ENCODE measurements at regions not wholly inside any gene's neighbourhood (a gene's known extent, or its start where the extent isn't known, plus 50 kb on each side); places are given as distances from the start of the nearest gene placed in this dataset.
A peak's percentile ranks its signal among the peaks of the same experiment; 100 is the strongest.

- TF ChIP-seq CTCF (IDR thresholded peaks at IDR 0.05; ENCODE audit: low read depth, low read length, missing control alignments): no peak
- H3K4me3 ChIP-seq (ENCODE audit: low read depth, low read length): no peak overlapping the region
- in situ Hi-C loops (cut with HindIII; ENCODE audit: low sequenced_read_pairs): no loop called here
- no peak for DNase-seq (ENCODE audit: low read depth)
Observed at GRCh38 chr10:78928330-78928729, 140.4 kb upstream of the ZMIZ1 start.

DNA sequence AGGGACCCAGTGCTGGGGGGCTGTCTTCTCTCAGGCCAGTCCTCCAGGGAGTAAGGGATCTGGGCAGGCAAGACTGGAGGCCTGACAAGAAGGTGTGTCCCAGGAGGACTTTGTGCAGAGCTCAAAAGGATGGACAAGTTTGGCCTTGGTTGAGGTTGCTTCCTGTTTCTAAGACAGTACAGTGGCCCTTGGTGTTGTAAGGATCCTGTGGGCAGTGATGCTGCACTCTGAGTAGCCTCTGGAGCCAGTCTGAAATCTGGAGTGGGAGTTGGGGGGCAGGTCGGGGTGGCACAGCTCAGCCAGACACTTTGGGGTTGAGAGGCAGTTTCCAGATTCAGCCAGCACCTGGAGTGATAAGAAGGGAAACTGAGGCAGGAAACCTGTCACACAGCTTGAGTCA is 139.2 kb upstream of the ZMIZ1 start:
- in situ Hi-C loops (cut with HindIII; ENCODE audit: low sequenced_read_pairs): no loop called here
- no peak overlapping the region for H3K4me3 ChIP-seq (ENCODE audit: low read depth, low read length)
- TF ChIP-seq CTCF (IDR thresholded peaks at IDR 0.05; ENCODE audit: low read depth, low read length, missing control alignments): no peak
- no peak for DNase-seq (ENCODE audit: low read depth)

DNA sequence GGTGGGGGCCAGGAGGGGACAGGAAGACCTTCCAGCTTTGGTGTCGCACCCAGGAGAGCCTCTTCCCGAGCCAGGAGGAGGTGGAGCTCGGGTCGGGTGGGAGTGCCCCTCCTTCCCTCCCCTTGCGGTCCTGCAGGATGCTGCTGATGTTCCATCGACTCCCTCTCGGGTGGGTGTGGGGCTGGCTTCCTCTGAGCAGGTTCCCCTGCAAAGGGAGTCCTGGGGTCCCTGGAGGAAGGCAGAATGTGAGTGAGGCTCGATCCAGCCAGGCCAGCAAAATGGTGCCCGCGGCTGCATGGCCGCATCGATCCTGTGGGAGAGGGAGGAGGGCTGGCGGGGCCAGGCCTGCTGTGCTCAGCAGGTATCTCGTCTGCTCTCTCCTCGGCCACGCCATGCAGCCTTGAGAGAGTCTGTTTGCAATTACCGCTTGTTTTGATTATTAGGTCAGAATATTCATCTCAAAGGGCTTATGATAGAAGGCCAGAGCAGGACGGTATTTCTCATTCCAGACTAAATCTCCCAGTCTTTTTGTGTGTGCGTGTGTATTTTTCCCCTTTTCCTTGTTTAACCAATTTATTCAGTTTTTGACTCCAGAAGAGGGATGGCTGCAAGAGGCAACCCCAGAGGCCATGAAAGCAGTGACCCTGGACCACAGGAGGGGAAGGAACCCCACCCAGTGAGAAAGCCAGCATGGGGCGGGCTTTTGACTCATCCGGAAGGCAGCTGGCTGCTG is 137.3 kb upstream of the ZMIZ1 start:
- H3K4me3 ChIP-seq (ENCODE audit: low read depth, low read length): no peak overlapping the region
- no peak for TF ChIP-seq CTCF (IDR thresholded peaks at IDR 0.05; ENCODE audit: low read depth, low read length, missing control alignments)
- in situ Hi-C loops (cut with HindIII; ENCODE audit: low sequenced_read_pairs): no loop called here
- peak; percentile 85 for DNase-seq (ENCODE audit: low read depth)

- no peak for DNase-seq (ENCODE audit: low read depth)
- in situ Hi-C loops (cut with HindIII; ENCODE audit: low sequenced_read_pairs): no loop called here
- no peak for TF ChIP-seq CTCF (IDR thresholded peaks at IDR 0.05; ENCODE audit: low read depth, low read length, missing control alignments)
- H3K4me3 ChIP-seq (ENCODE audit: low read depth, low read length): no peak overlapping the region
Observed at GRCh38 chr10:78932054-78932386, 136.7 kb upstream of the ZMIZ1 start.

- TF ChIP-seq CTCF (IDR thresholded peaks at IDR 0.05; ENCODE audit: low read depth, low read length, missing control alignments): no peak
- no peak overlapping the region for H3K4me3 ChIP-seq (ENCODE audit: low read depth, low read length)
- in situ Hi-C loops (cut with HindIII; ENCODE audit: low sequenced_read_pairs): no loop called here
- DNase-seq (ENCODE audit: low read depth): no peak
Observed at GRCh38 chr10:78932861-78933260, 135.9 kb upstream of the ZMIZ1 start.

DNA sequence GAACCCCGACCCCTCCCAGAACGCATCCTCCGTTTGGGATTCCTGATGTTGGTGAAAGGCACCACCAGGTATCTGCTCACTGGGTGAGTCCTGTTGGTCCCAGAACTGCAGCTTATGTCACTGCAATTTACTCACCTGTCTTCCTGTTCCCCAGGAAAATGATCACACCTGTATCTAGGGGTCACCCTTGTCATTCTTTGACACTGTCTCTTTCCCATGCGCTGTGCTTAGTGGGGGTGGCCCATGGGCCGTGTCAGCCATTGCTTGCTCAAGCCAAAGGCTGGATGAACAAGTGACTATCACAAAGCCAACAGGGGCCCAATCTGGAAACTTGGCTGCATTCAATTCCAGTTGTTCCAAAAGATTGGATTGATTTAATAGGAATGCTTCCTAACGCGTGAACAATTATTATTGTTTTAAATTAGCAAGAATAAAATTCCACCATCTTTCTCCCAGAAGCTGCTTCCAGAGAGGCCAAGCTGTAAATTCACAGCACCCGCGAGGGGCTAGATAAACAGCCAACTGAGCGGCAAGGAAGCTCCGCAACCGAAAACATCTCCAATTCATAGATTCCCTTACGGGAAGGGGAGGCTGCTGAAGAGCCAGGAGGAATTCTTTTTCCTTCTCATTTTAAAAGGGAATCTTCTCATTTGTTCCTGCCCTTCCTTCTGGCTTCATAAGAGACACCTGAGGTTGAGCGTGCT is 134.8 kb upstream of the ZMIZ1 start:
- no peak for DNase-seq (ENCODE audit: low read depth)
- no peak overlapping the region for H3K4me3 ChIP-seq (ENCODE audit: low read depth, low read length)
- TF ChIP-seq CTCF (IDR thresholded peaks at IDR 0.05; ENCODE audit: low read depth, low read length, missing control alignments): no peak
- in situ Hi-C loops (cut with HindIII; ENCODE audit: low sequenced_read_pairs): no loop called here
